Smooth muscle cell (in vitro differentiated cells): ENCODE measurements at regions not wholly inside any gene's neighbourhood (a gene's known extent, or its start where the extent isn't known, plus 50 kb on each side); places are given as distances from the start of the nearest gene placed in this dataset.
"Not testable (repeated sequence)": the region's sequence is repeated elsewhere in the genome, so short reads cannot be mapped to it uniquely, and the experiment has no call there.

Experiments
- DNase-seq: peaks from one replicate; lab custom pipeline; 2025; ENCODE audit not compliant: unreplicated experiment; lab: John Stamatoyannopoulos, UW
- H2AFZ ChIP-seq: fragments of 200-600 bp; sonication (generic); 2 replicates; pipeline ENCODE4 v1.6.0; 2016; ENCODE audit warnings: antibody characterized with exemption, low read depth, mild to moderate bottlenecking
- H3F3A ChIP-seq: fragments of 200-600 bp; sonication (generic); 2 replicates; pipeline ENCODE4 v1.6.0; 2017; ENCODE audit warnings: antibody characterized with exemption, low read depth
- H3K27ac ChIP-seq: fragments of 200-600 bp; sonication (generic); 2 replicates; pipeline ENCODE4 v1.5.1; 2016; ENCODE audit warnings: low read depth, mild to moderate bottlenecking
- H3K27me3 ChIP-seq: fragments of 200-600 bp; sonication (generic); 2 replicates; pipeline ENCODE4 v1.6.1; 2016; ENCODE audit warnings: low read depth, mild to moderate bottlenecking
- H3K36me3 ChIP-seq: fragments of 200-600 bp; sonication (generic); 2 replicates; pipeline ENCODE4 v1.5.1; 2016; ENCODE audit warnings: low read depth
- H3K4me1 ChIP-seq: fragments of 200-600 bp; sonication (generic); 2 replicates; pipeline ENCODE4 v1.5.1; 2016; ENCODE audit warnings: low read depth
- H3K4me2 ChIP-seq: fragments of 200-600 bp; sonication (generic); 2 replicates; pipeline ENCODE4 v1.6.0; 2016; ENCODE audit warnings: mild to moderate bottlenecking
- H3K4me3 ChIP-seq: fragments of 200-600 bp; sonication (generic); 2 replicates; pipeline ENCODE4 v1.5.1; 2016; ENCODE audit warnings: mild to moderate bottlenecking
- H3K79me2 ChIP-seq: fragments of 200-600 bp; sonication (generic); 2 replicates; pipeline ENCODE4 v1.6.0; 2016; ENCODE audit warnings: low read depth, mild to moderate bottlenecking
- H3K9ac ChIP-seq: fragments of 200-600 bp; sonication (generic); 2 replicates; pipeline ENCODE4 v1.6.0; 2016; ENCODE audit warnings: low read depth
- H3K9me3 ChIP-seq: fragments of 200-600 bp; sonication (generic); replicated peaks from 2 replicates; pipeline ENCODE4 v1.5.1; 2016; ENCODE audit warnings: low read depth
- H4K20me1 ChIP-seq: fragments of 200-600 bp; sonication (generic); 2 replicates; pipeline ENCODE4 v1.6.0; 2016; ENCODE audit warnings: low read depth
- CTCF ChIP-seq: fragments of 200-600 bp; sonication (generic); IDR thresholded peaks from 2 replicates; pipeline ENCODE4 v1.5.1; 2017; ENCODE audit warnings: borderline replicate concordance, mild to moderate bottlenecking, antibody characterized with exemption; ENCODE audit not compliant: insufficient read depth, poor library complexity, severe bottlenecking
- WGBS: methylation state at CpG from one replicate; pipeline ENCODE4 v1.1.7; 2016; ENCODE audit warnings: low lambda C conversion rate; 5-methylcytosine and 5-hydroxymethylcytosine counted together

GRCh38 chr13:104608331-104608730, 1542.1 kb upstream of the SLC10A2 start:
- no peak overlapping the region for H3K4me2 ChIP-seq
- no peak for DNase-seq
- no peaks in the 10 kb centered on the region for H3F3A ChIP-seq
- H3K36me3 ChIP-seq: no peaks in the 10 kb centered on the region
- no peak overlapping the region for H3K4me3 ChIP-seq
- WGBS: 87% methylated on average over 2 of the region's 2 CpGs
- no peak for TF ChIP-seq CTCF
- no peaks in the 10 kb centered on the region for H3K79me2 ChIP-seq
- H3K27ac ChIP-seq: no peak overlapping the region
- H3K9ac ChIP-seq: no peak overlapping the region
- no peak overlapping the region for H2AFZ ChIP-seq
- no peaks in the 10 kb centered on the region for H3K27me3 ChIP-seq
- no peaks in the 10 kb centered on the region for H4K20me1 ChIP-seq
- H3K4me1 ChIP-seq: no peaks in the 10 kb centered on the region
- H3K9me3 ChIP-seq: no peaks in the 10 kb centered on the region

GRCh38 chr13:104605435-104605834, 1539.2 kb upstream of the SLC10A2 start:
- not testable (repeated sequence) for H3K4me3 ChIP-seq, H3F3A ChIP-seq
- over 99% methylated on average over 7 of the region's 7 CpGs for WGBS

GRCh38 chr13:104597546-104598180, 1531.4 kb upstream of the SLC10A2 start:
- no peak for DNase-seq
- Histone ChIP-seq H3K36me3 (no peaks in the 10 kb centered on the region), H3K9me3 (no peaks in the 10 kb centered on the region), H3K9ac (no peak overlapping the region), H2AFZ (no peak overlapping the region), H3K4me2 (no peak overlapping the region), H3K27ac (no peak overlapping the region), H3F3A (no peaks in the 10 kb centered on the region), H3K27me3 (no peaks in the 10 kb centered on the region), H3K4me1 (no peaks in the 10 kb centered on the region), H4K20me1 (no peaks in the 10 kb centered on the region), H3K4me3 (no peak overlapping the region), H3K79me2 (no peaks in the 10 kb centered on the region)
- no peak for TF ChIP-seq CTCF
- 91% methylated on average over 2 of the region's 2 CpGs for WGBS

More at GRCh38 chr13:104605435-104605834, 1539.2 kb upstream of the SLC10A2 start:
- H3K27me3 ChIP-seq, H3K4me2 ChIP-seq, H3K9ac ChIP-seq, H2AFZ ChIP-seq, H3K4me1 ChIP-seq, H3K9me3 ChIP-seq, H3K36me3 ChIP-seq, H3K79me2 ChIP-seq, H3K27ac ChIP-seq, H4K20me1 ChIP-seq, DNase-seq: not testable (repeated sequence)

- H3K4me1 ChIP-seq: no peaks in the 10 kb centered on the region
- DNase-seq: no peak
- no peaks in the 10 kb centered on the region for H3K27me3 ChIP-seq
- WGBS: 90% methylated on average over 3 of the region's 3 CpGs
- H3K27ac ChIP-seq: no peak overlapping the region
- H3K4me3 ChIP-seq: no peak overlapping the region
- no peaks in the 10 kb centered on the region for H3K9me3 ChIP-seq
- H3F3A ChIP-seq: no peaks in the 10 kb centered on the region
- H3K4me2 ChIP-seq: no peak overlapping the region
- TF ChIP-seq CTCF: no peak
- no peaks in the 10 kb centered on the region for H4K20me1 ChIP-seq
- H3K79me2 ChIP-seq: no peaks in the 10 kb centered on the region
- no peak overlapping the region for H3K9ac ChIP-seq
- no peaks in the 10 kb centered on the region for H3K36me3 ChIP-seq
- no peak overlapping the region for H2AFZ ChIP-seq
Observed at GRCh38 chr13:104595511-104595910, 1529.3 kb upstream of the SLC10A2 start.
